Activated naive CD8-positive, alpha-beta T cell treated with anti-CD3 and anti-CD28 coated beads, Interleukin-2, amount 50 U/mL, for 24 hours (primary cell): ENCODE measurements at regions not wholly inside any gene's neighbourhood (a gene's known extent, or its start where the extent isn't known, plus 50 kb on each side); places are given as distances from the start of the nearest gene placed in this dataset.

Source experiments
- ATAC-seq: fragments of 150-1000 bp; cut with Tn5 transposase; one replicate; pipeline ENCODE4 v1.10.0; 2021
- DNase-seq: peaks from one replicate; pipeline ENCODE4 v3.0.0; 2021
- H3K27ac Mint-ChIP-seq: one replicate; pipeline ENCODE4 v1.8.0; 2021; ENCODE audit warnings: mild to moderate bottlenecking, mixed read lengths
- H3K27me3 Mint-ChIP-seq: one replicate; pipeline ENCODE4 v1.8.0; 2021; ENCODE audit warnings: mixed read lengths
- H3K36me3 Mint-ChIP-seq: one replicate; pipeline ENCODE4 v1.8.0; 2021; ENCODE audit warnings: low read depth, mixed read lengths
- H3K4me1 Mint-ChIP-seq: one replicate; pipeline ENCODE4 v1.8.0; 2021; ENCODE audit warnings: mixed read lengths
- H3K4me3 Mint-ChIP-seq: one replicate; pipeline ENCODE4 v1.8.0; 2021; ENCODE audit warnings: mild to moderate bottlenecking, moderate library complexity, mixed read lengths
- H3K9me3 Mint-ChIP-seq: one replicate; pipeline ENCODE4 v1.8.0; 2021; ENCODE audit warnings: mixed read lengths

DNA sequence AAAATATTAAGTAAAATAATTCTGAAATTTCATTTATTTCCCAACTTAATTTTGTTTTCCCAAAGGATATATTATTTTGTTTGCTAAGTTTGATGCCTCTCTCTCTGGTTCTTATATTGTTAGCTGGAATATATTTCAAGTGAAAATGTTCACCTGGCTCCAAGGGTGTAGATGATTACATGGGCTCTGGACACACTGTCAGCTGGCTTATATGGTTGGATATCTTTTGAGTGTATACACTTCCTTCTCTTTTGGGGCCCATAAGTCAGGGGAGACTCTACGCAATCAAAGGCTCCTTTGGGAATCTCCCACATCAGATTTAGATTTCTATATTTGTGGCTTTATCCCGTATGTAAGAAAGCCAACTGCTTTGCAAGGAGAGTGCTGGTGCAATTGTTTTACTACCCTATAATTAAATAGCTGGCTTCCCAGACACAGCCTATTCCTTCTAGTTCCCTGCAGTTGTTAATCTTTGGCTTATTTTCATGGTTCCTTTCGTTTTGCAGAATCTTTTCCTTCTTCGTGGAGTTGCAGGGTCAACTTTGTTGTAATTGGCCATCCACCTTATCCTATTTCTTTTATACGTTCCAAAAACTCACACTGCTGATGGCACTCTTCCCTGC lies 225.7 kb downstream of the DPH6 start:
- H3K4me3 Mint-ChIP-seq: no peak overlapping the region
- ATAC-seq: no peak
- H3K4me1 Mint-ChIP-seq: no peaks in the 10 kb centered on the region
- no peaks in the 10 kb centered on the region for H3K27me3 Mint-ChIP-seq
- H3K36me3 Mint-ChIP-seq: no peaks in the 10 kb centered on the region
- H3K27ac Mint-ChIP-seq: no peak overlapping the region
- DNase-seq: no peak
- H3K9me3 Mint-ChIP-seq: peaks cover 6% of the 10 kb centered on the region

GRCh38 chr15:35319354-35319753 lies 226.6 kb downstream of the DPH6 start:
- H3K27me3 Mint-ChIP-seq: no peaks in the 10 kb centered on the region
- no peaks in the 10 kb centered on the region for H3K36me3 Mint-ChIP-seq
- H3K4me1 Mint-ChIP-seq: no peaks in the 10 kb centered on the region
- no peak overlapping the region for H3K27ac Mint-ChIP-seq
- DNase-seq: no peak
- no peak for ATAC-seq
- no peak overlapping the region for H3K4me3 Mint-ChIP-seq
- H3K9me3 Mint-ChIP-seq: peaks cover 6% of the 10 kb centered on the region

DNA sequence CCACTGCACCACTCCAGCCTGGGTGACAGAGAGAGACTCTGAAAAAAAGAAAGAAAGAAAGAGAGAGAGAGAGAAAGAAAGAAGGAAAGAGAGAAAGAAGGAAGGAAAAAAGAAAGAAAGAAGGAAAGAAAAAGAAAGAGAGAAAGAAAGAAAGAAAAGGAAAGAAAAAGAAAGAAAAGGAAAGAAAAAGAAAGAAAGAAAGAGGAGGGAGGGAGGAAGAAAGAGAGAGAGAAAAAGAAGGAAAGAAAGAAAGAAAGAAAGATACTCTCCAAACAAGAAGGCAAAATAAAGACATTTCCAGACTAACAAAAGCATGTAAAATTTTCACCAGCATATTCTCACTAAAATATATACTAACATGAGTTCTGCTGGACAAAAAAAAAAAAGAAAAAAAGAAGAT lies 228.7 kb downstream of the DPH6 start:
- Mint-ChIP-seq H3K4me3 (no peak overlapping the region), H3K27ac (no peak overlapping the region), H3K27me3 (no peaks in the 10 kb centered on the region), H3K36me3 (no peaks in the 10 kb centered on the region), H3K4me1 (no peaks in the 10 kb centered on the region), H3K9me3 (peaks cover 6% of the 10 kb centered on the region)
- ATAC-seq: no peak
- DNase-seq: no peak

GRCh38 chr15:35312344-35312743 lies 227.2 kb upstream of the NANOGP8 start:
- ATAC-seq (no peak), DNase-seq (no peak)
- H3K4me1 Mint-ChIP-seq: no peaks in the 10 kb centered on the region
- no peaks in the 10 kb centered on the region for H3K36me3 Mint-ChIP-seq
- peaks cover 6% of the 10 kb centered on the region for H3K9me3 Mint-ChIP-seq
- H3K27ac Mint-ChIP-seq: no peak overlapping the region
- no peaks in the 10 kb centered on the region for H3K27me3 Mint-ChIP-seq
- no peak overlapping the region for H3K4me3 Mint-ChIP-seq

DNA sequence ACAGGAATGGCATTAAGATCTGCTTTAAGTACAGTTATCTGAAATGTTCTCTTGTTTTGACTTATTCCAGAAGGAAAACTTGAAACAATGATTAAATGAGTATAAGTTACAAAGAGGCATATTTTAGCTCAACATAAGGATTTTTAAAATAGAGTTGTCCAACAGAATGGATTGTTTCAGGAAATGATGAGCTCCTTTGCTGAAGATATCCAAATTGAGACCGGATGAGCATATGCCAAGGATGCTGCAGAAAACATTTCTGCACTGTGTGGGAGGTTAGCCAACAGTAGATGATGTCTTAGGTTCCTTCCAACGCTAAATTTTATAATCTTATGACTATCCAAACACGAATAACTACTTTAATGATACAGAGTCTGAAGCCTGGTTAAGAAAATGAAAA lies 226.5 kb upstream of the NANOGP8 start:
- DNase-seq (no peak), ATAC-seq (no peak)
- H3K27me3 Mint-ChIP-seq: no peaks in the 10 kb centered on the region
- H3K36me3 Mint-ChIP-seq: no peaks in the 10 kb centered on the region
- no peak overlapping the region for H3K4me3 Mint-ChIP-seq
- H3K27ac Mint-ChIP-seq: no peak overlapping the region
- H3K4me1 Mint-ChIP-seq: no peaks in the 10 kb centered on the region
- H3K9me3 Mint-ChIP-seq: peaks cover 6% of the 10 kb centered on the region

- Mint-ChIP-seq H3K27ac (no peak overlapping the region), H3K36me3 (no peaks in the 10 kb centered on the region), H3K27me3 (no peaks in the 10 kb centered on the region), H3K4me3 (no peak overlapping the region), H3K4me1 (no peaks in the 10 kb centered on the region), H3K9me3 (no peaks in the 10 kb centered on the region)
- ATAC-seq (no peak), DNase-seq (no peak)
These were observed 224.8 kb upstream of the NANOGP8 start for GRCh38 chr15:35309886-35310285.

DNA sequence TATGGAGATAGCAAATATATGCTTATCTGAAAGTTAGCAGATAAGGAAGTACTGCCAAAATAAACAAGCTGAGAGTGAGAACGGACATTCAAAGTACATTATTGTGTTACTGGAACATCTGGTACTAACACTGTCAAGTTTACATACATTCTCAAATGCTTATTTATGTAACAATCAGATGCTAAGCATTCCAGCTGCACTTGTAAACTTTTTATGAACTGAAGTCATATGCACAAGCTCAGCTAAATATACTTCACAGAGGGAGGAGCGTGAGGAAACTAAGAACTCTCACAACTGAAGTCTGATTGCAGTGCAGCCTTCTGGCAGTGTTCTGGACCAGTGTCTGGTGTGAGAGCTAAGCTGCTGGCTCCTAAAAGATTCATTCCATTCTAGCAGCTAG lies 223.7 kb upstream of the NANOGP8 start:
- Mint-ChIP-seq H3K4me1 (no peaks in the 10 kb centered on the region), H3K27ac (no peak overlapping the region), H3K9me3 (no peaks in the 10 kb centered on the region), H3K27me3 (no peaks in the 10 kb centered on the region), H3K4me3 (no peak overlapping the region), H3K36me3 (no peaks in the 10 kb centered on the region)
- DNase-seq (no peak), ATAC-seq (no peak)

- Mint-ChIP-seq H3K9me3 (no peaks in the 10 kb centered on the region), H3K4me1 (no peaks in the 10 kb centered on the region), H3K36me3 (no peaks in the 10 kb centered on the region), H3K27ac (no peak overlapping the region), H3K4me3 (no peak overlapping the region), H3K27me3 (no peaks in the 10 kb centered on the region)
- no peak for ATAC-seq
- no peak for DNase-seq
These were observed 222.6 kb upstream of the NANOGP8 start for GRCh38 chr15:35307676-35308075.

GRCh38 chr15:35307026-35307425 lies 221.9 kb upstream of the NANOGP8 start:
- no peak for ATAC-seq
- H3K4me1 Mint-ChIP-seq: no peaks in the 10 kb centered on the region
- no peak for DNase-seq

GRCh38 chr15:35306361-35306981 lies 221.4 kb upstream of the NANOGP8 start:
- no peak for ATAC-seq
- H3K27ac Mint-ChIP-seq: no peak overlapping the region
- no peak for DNase-seq
- H3K4me1 Mint-ChIP-seq: no peaks in the 10 kb centered on the region
- H3K36me3 Mint-ChIP-seq: no peaks in the 10 kb centered on the region
- H3K4me3 Mint-ChIP-seq: no peak overlapping the region
- no peaks in the 10 kb centered on the region for H3K9me3 Mint-ChIP-seq
- H3K27me3 Mint-ChIP-seq: no peaks in the 10 kb centered on the region

More at GRCh38 chr15:35307026-35307425, 221.9 kb upstream of the NANOGP8 start:
- no peak overlapping the region for H3K27ac Mint-ChIP-seq
- H3K9me3 Mint-ChIP-seq: no peaks in the 10 kb centered on the region
- H3K27me3 Mint-ChIP-seq: no peaks in the 10 kb centered on the region
- H3K36me3 Mint-ChIP-seq: no peaks in the 10 kb centered on the region
- H3K4me3 Mint-ChIP-seq: no peak overlapping the region

DNA sequence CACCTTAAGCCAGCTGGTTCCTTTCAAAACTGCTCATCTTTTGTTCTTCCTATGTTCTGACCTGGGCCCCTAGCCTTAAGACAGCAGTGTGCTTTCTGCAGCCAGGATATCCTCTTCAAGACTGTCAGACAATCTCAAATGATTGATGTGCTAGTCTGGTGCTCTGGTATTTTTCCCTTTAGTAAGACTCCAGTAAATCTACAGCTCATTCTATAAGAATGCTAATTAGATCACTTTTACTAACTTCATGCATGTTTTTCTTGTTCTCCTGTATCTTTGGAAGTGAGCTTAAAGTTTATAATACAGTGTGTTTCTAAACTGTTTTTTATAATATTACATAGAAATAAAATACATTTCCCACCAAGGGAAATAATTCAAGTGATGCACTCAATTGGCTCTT lies 220.9 kb upstream of the NANOGP8 start:
- Mint-ChIP-seq H3K4me1 (no peaks in the 10 kb centered on the region), H3K9me3 (no peaks in the 10 kb centered on the region), H3K27ac (no peak overlapping the region), H3K27me3 (no peaks in the 10 kb centered on the region), H3K36me3 (no peaks in the 10 kb centered on the region), H3K4me3 (no peak overlapping the region)
- DNase-seq (no peak), ATAC-seq (no peak)

GRCh38 chr15:35305031-35305550 lies 220.0 kb upstream of the NANOGP8 start:
- no peak for DNase-seq
- Mint-ChIP-seq H3K4me1 (no peaks in the 10 kb centered on the region), H3K9me3 (no peaks in the 10 kb centered on the region), H3K27ac (no peak overlapping the region), H3K27me3 (no peaks in the 10 kb centered on the region), H3K36me3 (no peaks in the 10 kb centered on the region), H3K4me3 (no peak overlapping the region)
- ATAC-seq: no peak

- Mint-ChIP-seq H3K27ac (no peak overlapping the region), H3K4me1 (no peaks in the 10 kb centered on the region), H3K4me3 (no peak overlapping the region), H3K9me3 (no peaks in the 10 kb centered on the region), H3K36me3 (no peaks in the 10 kb centered on the region), H3K27me3 (no peaks in the 10 kb centered on the region)
- DNase-seq (no peak), ATAC-seq (no peak)
These were observed 219.3 kb upstream of the NANOGP8 start for GRCh38 chr15:35304389-35304788.

DNA sequence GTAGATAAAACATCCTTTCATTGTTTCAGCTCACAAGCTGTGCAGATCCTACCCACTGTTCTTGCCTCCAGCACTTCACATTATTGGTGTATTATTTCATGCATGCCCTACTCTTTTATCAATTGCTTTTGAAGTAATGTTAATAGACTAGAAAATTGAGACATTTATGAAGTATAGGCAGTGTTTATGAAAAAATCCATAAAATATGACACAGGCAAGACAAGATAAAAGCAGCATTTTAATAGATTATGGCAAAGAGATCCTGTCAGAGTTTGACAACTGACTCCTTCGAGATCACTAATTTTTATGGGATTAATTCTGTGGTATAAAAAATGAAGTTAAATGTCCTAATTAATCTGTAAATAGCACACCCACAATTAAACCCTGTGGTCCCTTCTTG lies 217.2 kb upstream of the NANOGP8 start:
- no peaks in the 10 kb centered on the region for H3K36me3 Mint-ChIP-seq
- no peaks in the 10 kb centered on the region for H3K4me1 Mint-ChIP-seq
- no peak overlapping the region for H3K4me3 Mint-ChIP-seq
- no peak overlapping the region for H3K27ac Mint-ChIP-seq
- no peak for DNase-seq
- no peak for ATAC-seq
- H3K27me3 Mint-ChIP-seq: no peaks in the 10 kb centered on the region
- H3K9me3 Mint-ChIP-seq: no peaks in the 10 kb centered on the region

GRCh38 chr15:35301088-35301487 lies 216.0 kb upstream of the NANOGP8 start:
- H3K27me3 Mint-ChIP-seq: no peaks in the 10 kb centered on the region
- no peaks in the 10 kb centered on the region for H3K9me3 Mint-ChIP-seq
- no peaks in the 10 kb centered on the region for H3K36me3 Mint-ChIP-seq
- no peak for DNase-seq
- no peak for ATAC-seq
- H3K4me1 Mint-ChIP-seq: no peaks in the 10 kb centered on the region
- H3K4me3 Mint-ChIP-seq: no peak overlapping the region
- no peak overlapping the region for H3K27ac Mint-ChIP-seq
